Spinal cord (tissue), 9 donors: ENCODE measurements at regions not wholly inside any gene's neighbourhood (a gene's known extent, or its start where the extent isn't known, plus 50 kb on each side); places are given as distances from the start of the nearest gene placed in this dataset.

Experiments
- DNase-seq, 6 donors: peaks; one replicate each; pipeline versions ENCODE4 v3.0.0 to v3.0.0-alpha.2; 2013 to 2015; ENCODE audit warnings: low spot score in 6 of 6, low read depth in 4 of 6
- H3K27ac ChIP-seq: one replicate; pipeline ENCODE4 v1.5.1; 2013; ENCODE audit warnings: low read depth, low read length, control low read depth
- H3K27me3 ChIP-seq: one replicate; pipeline ENCODE4 v1.6.1; 2013; ENCODE audit warnings: low read length; ENCODE audit not compliant: control insufficient read depth, insufficient read depth
- H3K36me3 ChIP-seq: one replicate; pipeline ENCODE4 v1.6.1; 2013; ENCODE audit warnings: low read length; ENCODE audit not compliant: control insufficient read depth, insufficient read depth
- H3K4me1 ChIP-seq: one replicate; pipeline ENCODE4 v1.6.1; 2013; ENCODE audit warnings: low read length; ENCODE audit not compliant: control insufficient read depth, insufficient read depth
- H3K4me3 ChIP-seq: one replicate; pipeline ENCODE4 v1.5.1; 2013; ENCODE audit warnings: low read depth, low read length, control low read depth
- H3K9me3 ChIP-seq: one replicate; pipeline ENCODE4 v1.6.1; 2013; ENCODE audit warnings: low read length; ENCODE audit not compliant: control insufficient read depth, insufficient read depth
- WGBS: methylation state at CpG from one replicate; pipeline ENCODE4 v1.1.5; 2013; ENCODE audit warnings: missing lambda C conversion rate; ENCODE audit not compliant: insufficient coverage; 5-methylcytosine and 5-hydroxymethylcytosine counted together
- donor health status: healthy.

GRCh38 chr19:5213667-5214066 lies 126.9 kb downstream of the PTPRS start:
- Histone ChIP-seq H3K36me3 (peaks cover 97% of the 10 kb centered on the region), H3K9me3 (no peaks in the 10 kb centered on the region), H3K4me3 (no peak overlapping the region), H3K27me3 (no peaks in the 10 kb centered on the region), H3K27ac (no peak overlapping the region), H3K4me1 (no peaks in the 10 kb centered on the region)
- no peak for DNase-seq
- WGBS = 100% methylated on average over 2 of the region's 3 CpGs

DNA sequence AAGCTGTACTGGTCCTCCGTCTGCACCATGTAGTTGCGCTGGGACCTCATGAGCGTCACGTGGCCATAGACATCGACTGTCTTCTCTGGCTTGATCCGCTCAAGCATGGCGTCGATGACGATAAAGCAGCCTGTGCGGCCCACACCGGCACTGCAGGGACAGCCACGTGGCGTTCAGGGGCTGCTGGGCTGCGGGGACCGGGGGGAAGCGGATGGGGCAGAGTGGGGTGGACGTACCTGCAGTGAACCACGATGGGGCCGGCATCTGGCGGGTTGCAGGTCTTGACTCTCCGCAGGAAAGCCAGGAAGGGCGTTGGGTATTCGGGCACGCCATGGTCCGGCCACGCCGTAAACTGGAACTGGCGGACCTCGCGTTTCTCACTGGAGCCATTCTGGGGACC lies 128.5 kb downstream of the PTPRS start:
- DNase-seq = no peak
- H3K36me3 ChIP-seq = peaks cover 98% of the 10 kb centered on the region
- no peaks in the 10 kb centered on the region for H3K4me1 ChIP-seq
- no peaks in the 10 kb centered on the region for H3K27me3 ChIP-seq
- H3K27ac ChIP-seq = no peak overlapping the region
- WGBS = 97% methylated on average over 30 of the region's 30 CpGs
- H3K9me3 ChIP-seq = no peaks in the 10 kb centered on the region
- H3K4me3 ChIP-seq = no peak overlapping the region

DNA sequence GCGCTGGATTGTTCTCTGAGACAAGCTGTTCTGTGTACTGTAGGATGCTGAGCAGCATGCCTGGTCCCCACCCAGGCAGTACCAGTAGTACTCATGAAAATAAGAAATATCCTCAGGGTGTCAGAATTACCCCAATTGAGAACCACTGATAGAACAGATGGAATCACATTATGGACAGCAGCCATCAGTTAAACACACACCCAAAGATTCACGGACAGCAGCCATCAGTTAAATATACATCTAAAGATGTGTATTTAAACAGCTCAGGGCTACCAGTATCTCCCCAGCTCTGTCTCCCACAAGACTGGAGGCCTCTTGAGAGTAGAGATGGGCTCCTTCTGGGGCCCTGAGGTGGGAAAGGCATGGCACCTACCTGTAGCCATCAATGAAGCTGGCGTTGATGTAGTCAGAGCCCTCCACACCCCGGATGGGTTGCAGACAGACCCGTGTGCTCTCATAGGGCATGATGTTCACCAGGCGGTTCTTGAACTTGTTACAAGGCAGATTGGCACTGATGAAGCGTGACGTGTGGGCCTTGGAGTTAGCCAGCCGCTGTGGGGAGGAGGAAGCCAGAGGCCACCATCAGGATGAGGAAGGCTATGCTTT lies 129.3 kb downstream of the PTPRS start:
- Histone ChIP-seq H3K27me3 (no peaks in the 10 kb centered on the region), H3K9me3 (no peaks in the 10 kb centered on the region), H3K4me3 (no peak overlapping the region), H3K27ac (no peak overlapping the region), H3K4me1 (peaks cover 4% of the 10 kb centered on the region), H3K36me3 (peaks cover 98% of the 10 kb centered on the region)
- DNase-seq = no peak
- 94% methylated on average over 6 of the region's 9 CpGs for WGBS

DNA sequence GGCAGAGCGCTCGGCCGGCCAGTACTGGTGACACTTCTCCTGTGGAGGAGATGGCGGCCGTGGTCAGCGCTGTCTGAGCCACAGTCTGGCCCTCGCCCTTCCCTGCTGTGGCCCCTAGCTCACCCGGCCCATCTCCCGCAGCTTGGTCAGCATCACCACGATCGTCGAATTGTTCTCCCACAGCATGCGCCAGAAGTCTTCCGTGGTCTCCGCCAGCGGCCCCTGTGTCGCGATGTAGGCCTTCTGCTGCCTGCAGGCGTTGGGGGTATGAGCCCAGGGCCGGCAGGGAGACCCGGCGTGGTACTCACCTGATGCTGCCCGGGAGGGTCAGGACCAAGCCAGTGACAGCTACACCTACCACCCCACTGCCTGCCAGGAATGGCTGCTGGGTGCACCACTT lies 130.1 kb downstream of the PTPRS start:
- H3K9me3 ChIP-seq = no peaks in the 10 kb centered on the region
- no peak overlapping the region for H3K27ac ChIP-seq

GRCh38 chr19:5207806-5208205 lies 132.8 kb downstream of the PTPRS start:
- no peak overlapping the region for H3K4me3 ChIP-seq
- WGBS = 94% methylated on average over 15 of the region's 17 CpGs
- DNase-seq = no peak
- no peak overlapping the region for H3K27ac ChIP-seq
- H3K36me3 ChIP-seq = peaks cover 92% of the 10 kb centered on the region
- no peaks in the 10 kb centered on the region for H3K27me3 ChIP-seq
- peaks cover under 1% of the 10 kb centered on the region for H3K9me3 ChIP-seq
- H3K4me1 ChIP-seq = peaks cover 5% of the 10 kb centered on the region

More for the DNA sequence above, 130.1 kb downstream of the PTPRS start:
- Histone ChIP-seq H3K36me3 (peaks cover 96% of the 10 kb centered on the region), H3K27me3 (no peaks in the 10 kb centered on the region), H3K4me3 (no peak overlapping the region), H3K4me1 (peaks cover 5% of the 10 kb centered on the region)
- WGBS = 97% methylated on average over 23 of the region's 23 CpGs
- no peak for DNase-seq

GRCh38 chr19:5206751-5207075 lies 133.9 kb downstream of the PTPRS start:
- Histone ChIP-seq H3K36me3 (peaks cover 82% of the 10 kb centered on the region), H3K4me1 (peaks cover 5% of the 10 kb centered on the region), H3K9me3 (peaks cover 4% of the 10 kb centered on the region), H3K27me3 (no peaks in the 10 kb centered on the region), H3K4me3 (no peak overlapping the region), H3K27ac (no peak overlapping the region)
- no peak for DNase-seq
- 86% methylated on average over 8 of the region's 11 CpGs for WGBS

DNA sequence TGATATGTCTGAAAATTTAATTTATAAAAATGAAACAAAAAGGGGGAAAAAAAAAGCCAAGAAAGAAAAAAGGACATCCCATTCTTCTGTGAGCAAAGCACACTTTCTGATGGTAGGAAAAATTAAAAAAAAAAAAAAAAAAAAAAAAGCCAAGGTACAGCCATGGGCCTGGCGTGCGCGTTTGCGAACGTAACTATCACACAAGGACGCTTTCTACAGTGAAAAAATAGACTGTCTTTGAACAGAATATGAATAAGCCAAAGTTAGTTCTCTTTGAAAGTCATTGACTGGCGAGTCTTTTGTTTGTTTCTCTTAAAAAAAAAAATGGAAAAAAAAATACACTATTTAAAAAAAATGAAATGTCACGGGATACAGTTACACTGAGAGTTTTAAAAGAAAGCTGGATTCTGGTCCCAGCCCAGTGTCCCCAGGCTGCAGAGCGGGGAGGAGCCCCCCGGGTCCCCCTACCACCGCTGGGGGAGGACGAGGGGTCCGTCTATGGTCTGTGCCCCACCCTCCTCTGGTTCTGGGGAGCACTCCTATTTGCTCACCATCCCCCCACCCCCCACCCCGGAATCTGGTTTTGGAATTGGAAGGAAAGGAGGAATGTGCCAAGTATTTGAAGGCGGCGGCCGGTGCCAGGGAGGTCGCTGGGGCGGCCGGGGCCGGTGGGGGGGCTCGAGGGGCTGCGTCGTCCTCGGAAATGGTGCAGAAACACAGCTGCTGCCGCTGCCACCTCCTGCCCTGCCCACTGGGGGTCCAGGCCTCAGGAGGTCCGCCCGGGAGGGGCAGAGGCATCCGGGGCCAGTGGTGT lies 134.5 kb downstream of the PTPRS start:
- DNase-seq = no peak
- Histone ChIP-seq H3K9me3 (peaks cover 5% of the 10 kb centered on the region), H3K36me3 (peaks cover 80% of the 10 kb centered on the region), H3K4me3 (no peak overlapping the region), H3K27me3 (no peaks in the 10 kb centered on the region), H3K27ac (no peak overlapping the region), H3K4me1 (peaks cover 5% of the 10 kb centered on the region)
- WGBS = 54% methylated on average over 15 of the region's 29 CpGs

DNA sequence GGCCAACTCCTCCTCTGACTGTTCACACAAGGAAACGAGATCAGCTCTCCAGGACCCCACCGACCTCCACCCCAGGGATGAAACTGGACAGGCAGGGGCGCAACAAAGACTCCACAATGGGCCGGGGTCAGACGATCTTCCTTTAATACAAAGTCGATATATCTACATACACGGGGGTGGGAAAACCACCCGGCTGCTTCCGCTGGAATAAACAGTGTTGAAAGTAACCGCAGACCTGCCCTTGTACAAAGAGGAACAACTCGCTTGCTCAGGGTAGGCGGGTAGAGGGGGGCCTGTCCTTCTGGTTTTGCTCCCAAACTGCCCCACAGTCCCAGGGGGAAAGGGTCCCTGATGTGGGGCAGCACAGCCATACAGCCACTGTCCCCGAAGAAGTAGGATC lies 135.2 kb downstream of the PTPRS start:
- WGBS = 90% methylated on average over 7 of the region's 13 CpGs
- H3K9me3 ChIP-seq = peaks cover 9% of the 10 kb centered on the region
- peaks cover 73% of the 10 kb centered on the region for H3K36me3 ChIP-seq
- no peak overlapping the region for H3K27ac ChIP-seq
- H3K4me1 ChIP-seq = peaks cover 5% of the 10 kb centered on the region
- no peak for DNase-seq
- H3K4me3 ChIP-seq = no peak overlapping the region
- no peaks in the 10 kb centered on the region for H3K27me3 ChIP-seq

DNA sequence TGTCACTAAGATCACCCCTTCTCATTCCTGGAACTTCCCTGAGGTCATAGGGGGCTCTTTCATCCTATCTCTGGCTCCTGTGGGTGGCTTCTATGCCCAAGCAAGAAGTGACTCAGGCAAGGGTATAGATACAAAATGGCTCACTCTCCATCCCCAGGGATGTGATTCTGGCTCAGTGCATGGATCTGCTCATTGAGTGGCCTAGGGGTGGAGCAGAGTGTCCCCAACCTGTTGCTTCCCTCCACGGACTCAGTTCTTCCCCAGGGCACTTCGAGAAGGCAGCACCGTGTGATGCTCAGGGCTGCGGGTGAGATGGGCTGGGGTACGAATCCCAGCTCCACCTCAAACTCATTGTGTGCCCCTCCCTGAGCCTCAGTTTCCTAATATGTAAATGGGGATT lies 136.4 kb downstream of the PTPRS start:
- Histone ChIP-seq H3K9me3 (peaks cover 9% of the 10 kb centered on the region), H3K36me3 (peaks cover 61% of the 10 kb centered on the region)

More for the DNA sequence above, 136.4 kb downstream of the PTPRS start:
- DNase-seq = no peak
- whole genome bisulfite sequencing = no CpG with 5 or more reads among the region's 5 CpGs
- no peak overlapping the region for H3K4me3 ChIP-seq
- H3K27me3 ChIP-seq = no peaks in the 10 kb centered on the region
- H3K4me1 ChIP-seq = peaks cover 5% of the 10 kb centered on the region
- H3K27ac ChIP-seq = no peak overlapping the region
